Loucy (cell line): ENCODE measurements at regions not wholly inside any gene's neighbourhood (a gene's known extent, or its start where the extent isn't known, plus 50 kb on each side); places are given as distances from the start of the nearest gene placed in this dataset.
"Not testable (repeated sequence)": the region's sequence is repeated elsewhere in the genome, so short reads cannot be mapped to it uniquely, and the experiment has no call there.

Experiments used
- H2AFZ ChIP-seq: fragments of 200-600 bp; sonication (generic); 2 replicates; pipeline ENCODE4 v1.6.0; 2016; ENCODE audit warnings: antibody characterized with exemption, mild to moderate bottlenecking, low read length, moderate library complexity
- H3F3A ChIP-seq: fragments of 200-600 bp; 2 replicates; pipeline ENCODE4 v1.6.0; 2016; ENCODE audit warnings: antibody characterized with exemption, low read depth, mild to moderate bottlenecking
- H3K27me3 ChIP-seq: fragments of 200-600 bp; sonication (generic); 2 replicates; pipeline ENCODE4 v1.6.1; 2014; ENCODE audit warnings: low read length, mild to moderate bottlenecking; ENCODE audit not compliant: insufficient read depth, poor library complexity, severe bottlenecking
- H3K36me3 ChIP-seq: fragments of 200-600 bp; sonication (generic); 2 replicates; pipeline ENCODE4 v1.6.1; 2016; ENCODE audit warnings: low read length; ENCODE audit not compliant: insufficient read depth
- H3K4me1 ChIP-seq: fragments of 200-600 bp; sonication (generic); 2 replicates; pipeline ENCODE4 v1.5.1; 2014; ENCODE audit warnings: low read length, mild to moderate bottlenecking; ENCODE audit not compliant: insufficient read depth, poor library complexity, severe bottlenecking
- H3K4me2 ChIP-seq: fragments of 200-600 bp; sonication (generic); 2 replicates; pipeline ENCODE4 v1.6.0; 2014; ENCODE audit warnings: antibody characterized with exemption, low read length, low read depth, mild to moderate bottlenecking; ENCODE audit not compliant: poor library complexity, severe bottlenecking
- H3K4me3 ChIP-seq: fragments of 200-600 bp; sonication (generic); 2 replicates; pipeline ENCODE4 v1.5.1; 2014; ENCODE audit warnings: low read length, mild to moderate bottlenecking, mixed read lengths; ENCODE audit not compliant: poor library complexity, severe bottlenecking
- H3K79me2 ChIP-seq: fragments of 200-600 bp; sonication (generic); 2 replicates; pipeline ENCODE4 v1.6.1; 2014; ENCODE audit warnings: low read length; ENCODE audit not compliant: insufficient read depth
- H3K9ac ChIP-seq: fragments of 200-600 bp; sonication (generic); 2 replicates; pipeline ENCODE4 v1.6.0; 2014; ENCODE audit warnings: mild to moderate bottlenecking, low read depth, low read length, moderate library complexity; ENCODE audit not compliant: poor library complexity, severe bottlenecking
- H3K9me2 ChIP-seq: fragments of 200-600 bp; sonication (generic); replicated peaks from 2 replicates; pipeline ENCODE4 v1.6.1; 2016; ENCODE audit warnings: low read depth, low read length, mixed read lengths
- H3K9me3 ChIP-seq: fragments of 200-600 bp; sonication (generic); 2 replicates; pipeline ENCODE4 v1.6.1; 2014; ENCODE audit warnings: mild to moderate bottlenecking, antibody characterized with exemption, low read length, low read depth; ENCODE audit not compliant: insufficient read depth
- H4K20me1 ChIP-seq: fragments of 200-600 bp; sonication (generic); 2 replicates; pipeline ENCODE4 v1.6.0; 2014; ENCODE audit warnings: antibody characterized with exemption, low read length, mild to moderate bottlenecking; ENCODE audit not compliant: insufficient read depth, poor library complexity, severe bottlenecking
- CTCF ChIP-seq: fragments of 200-600 bp; sonication (generic); conservative IDR thresholded peaks from 2 replicates; pipeline ENCODE4 v1.5.1; 2014; ENCODE audit warnings: mild to moderate bottlenecking, antibody characterized with exemption, low read length
- EZH2phosphoT487 ChIP-seq: fragments of 200-600 bp; IDR thresholded peaks from 2 replicates; pipeline ENCODE4 v1.6.1; 2018; ENCODE audit warnings: antibody characterized with exemption, mild to moderate bottlenecking, moderate library complexity, borderline replicate concordance

GRCh38 chr11:24171869-24172268 is 325.0 kb upstream of the LUZP2 start:
- H3K9ac ChIP-seq: no peak overlapping the region
- TF ChIP-seq EZH2phosphoT487 (no peak), CTCF (no peak)
- no peaks in the 10 kb centered on the region for H3K27me3 ChIP-seq
- no peaks in the 10 kb centered on the region for H3F3A ChIP-seq
- H3K9me3 ChIP-seq: no peaks in the 10 kb centered on the region
- H3K4me1 ChIP-seq: peaks cover 4% of the 10 kb centered on the region
- 0 out of 2 replicates have a peak overlapping the region, but pooled peaks have one; percentile 23 for H2AFZ ChIP-seq
- no peak overlapping the region for H3K4me3 ChIP-seq
- H4K20me1 ChIP-seq: no peaks in the 10 kb centered on the region
- no peaks in the 10 kb centered on the region for H3K9me2 ChIP-seq
- H3K4me2 ChIP-seq: no peak overlapping the region
- H3K79me2 ChIP-seq: no peaks in the 10 kb centered on the region
- H3K36me3 ChIP-seq: no peaks in the 10 kb centered on the region

- no peaks in the 10 kb centered on the region for H3K36me3 ChIP-seq
- no peaks in the 10 kb centered on the region for H3K79me2 ChIP-seq
- H3K4me2 ChIP-seq: no peak overlapping the region
- peak overlapping the region; percentile 51; the same call in 1 of the 2 replicates for H2AFZ ChIP-seq
- H4K20me1 ChIP-seq: no peaks in the 10 kb centered on the region
- no peak overlapping the region for H3K4me3 ChIP-seq
- H3K9me3 ChIP-seq: no peaks in the 10 kb centered on the region
- no peaks in the 10 kb centered on the region for H3F3A ChIP-seq
- H3K27me3 ChIP-seq: no peaks in the 10 kb centered on the region
- no peak overlapping the region for H3K9ac ChIP-seq
- H3K9me2 ChIP-seq: no peaks in the 10 kb centered on the region
- H3K4me1 ChIP-seq: no peaks in the 10 kb centered on the region
- TF ChIP-seq EZH2phosphoT487: no peak
- TF ChIP-seq CTCF: no peak
Observed at GRCh38 chr11:24181395-24182047, 315.3 kb upstream of the LUZP2 start.

GRCh38 chr11:24185535-24185934 is 311.3 kb upstream of the LUZP2 start:
- not testable (repeated sequence) for H3K4me2 ChIP-seq, H3K4me1 ChIP-seq, H3K36me3 ChIP-seq, H3K4me3 ChIP-seq, H3F3A ChIP-seq, H3K9me2 ChIP-seq, H3K79me2 ChIP-seq, H4K20me1 ChIP-seq, H2AFZ ChIP-seq, H3K27me3 ChIP-seq, H3K9ac ChIP-seq, H3K9me3 ChIP-seq

- H3K9me3 ChIP-seq: no peaks in the 10 kb centered on the region
- no peak overlapping the region for H3K4me3 ChIP-seq
- no peaks in the 10 kb centered on the region for H3K36me3 ChIP-seq
- TF ChIP-seq EZH2phosphoT487 (no peak), CTCF (no peak)
- no peaks in the 10 kb centered on the region for H3K79me2 ChIP-seq
- H3K9me2 ChIP-seq: no peaks in the 10 kb centered on the region
- H3K4me1 ChIP-seq: peaks cover 27% of the 10 kb centered on the region
- H3K9ac ChIP-seq: no peak overlapping the region
- H3K27me3 ChIP-seq: no peaks in the 10 kb centered on the region
- H2AFZ ChIP-seq: no peak overlapping the region
- H3K4me2 ChIP-seq: no peak overlapping the region
- H4K20me1 ChIP-seq: no peaks in the 10 kb centered on the region
- H3F3A ChIP-seq: 0 out of 2 replicates have a peak, but pooled peaks cover 3% of the 10 kb centered on the region
Observed at GRCh38 chr11:24196733-24197132, 300.1 kb upstream of the LUZP2 start.
